HUDEP-2 (cell line): ENCODE measurements at regions not wholly inside any gene's neighbourhood (a gene's known extent, or its start where the extent isn't known, plus 50 kb on each side); places are given as distances from the start of the nearest gene placed in this dataset.

ENCODE experiments used
- DNase-seq, 76 experiments: peaks; one replicate each; lab custom pipeline; 2025; ENCODE audit not compliant: unreplicated experiment in 76 of 76; lab: John Stamatoyannopoulos, UW

GRCh38 chr4:101596781-101597552, 193.6 kb upstream of the BANK1 start:
- DNase-seq = peak in 28 of 76 experiments; percentile 0 to 39 (median 8)

GRCh38 chr4:101594588-101594987, 195.9 kb upstream of the BANK1 start:
- DNase-seq = no peak

DNA sequence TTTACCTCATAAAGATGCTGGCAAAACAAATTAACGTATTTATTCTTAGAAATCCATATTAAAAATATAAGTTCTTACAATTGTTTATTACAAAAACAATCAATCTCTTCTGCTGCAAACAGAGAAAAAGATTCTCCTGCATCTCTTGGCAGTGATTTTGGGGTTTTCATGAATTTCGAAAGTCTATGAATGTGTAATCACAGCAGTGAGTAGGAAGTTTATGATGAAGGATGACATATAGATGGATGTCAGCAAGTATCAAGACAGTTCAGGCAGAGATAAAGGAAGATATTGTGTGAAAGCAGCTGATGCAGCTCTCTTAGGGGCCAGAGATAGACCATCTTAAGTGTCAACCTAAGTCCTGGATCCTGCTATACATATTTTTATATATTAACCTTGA, 196.9 kb upstream of the BANK1 start:
- no peak for DNase-seq

- no peak for DNase-seq
These were observed 206.2 kb upstream of the BANK1 start for GRCh38 chr4:101584306-101584705.

DNA sequence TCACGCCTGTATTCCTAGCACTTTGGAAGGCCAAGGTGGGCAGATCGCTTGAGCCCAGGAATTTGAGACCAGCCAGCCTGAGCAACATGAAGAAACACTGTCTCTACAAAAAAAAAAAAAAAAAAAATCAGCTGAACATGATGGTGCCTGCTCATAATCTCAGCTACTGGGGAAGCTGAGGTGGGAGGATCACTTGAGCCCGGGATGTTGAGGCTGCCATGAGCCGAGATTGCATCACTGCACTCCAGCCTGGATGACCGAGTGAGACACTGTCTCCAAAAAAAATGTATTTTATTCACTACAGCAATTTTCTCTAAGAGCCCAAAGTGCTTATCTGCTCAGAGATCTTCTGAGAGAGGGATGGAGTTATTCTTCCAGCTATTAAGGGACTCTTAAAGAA, 215.8 kb upstream of the PPP3CA start:
- DNase-seq = no peak

DNA sequence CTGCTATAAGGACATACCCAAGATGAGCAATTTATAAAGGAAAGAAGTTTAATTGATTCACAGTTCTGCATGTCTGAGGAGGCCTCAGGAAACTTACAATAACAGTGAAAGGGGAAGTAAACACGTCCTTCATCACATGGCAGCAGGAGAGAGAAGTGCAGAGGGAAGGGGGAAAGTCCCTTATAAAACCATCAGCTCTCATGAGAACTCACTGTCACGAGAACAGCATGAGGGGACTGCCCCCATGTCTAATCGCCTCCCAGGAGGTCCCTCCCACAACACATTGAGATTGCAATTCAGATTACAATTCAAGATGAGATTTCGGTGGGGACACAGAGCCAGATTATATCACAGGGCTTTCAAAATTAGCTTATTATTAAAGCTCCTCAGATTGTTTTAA, 209.5 kb upstream of the PPP3CA start:
- no peak for DNase-seq

- no peak for DNase-seq
These were observed 208.1 kb upstream of the PPP3CA start for GRCh38 chr4:101555341-101555880.

- DNase-seq = no peak
These were observed 193.0 kb upstream of the PPP3CA start for GRCh38 chr4:101540336-101540735.

GRCh38 chr4:101528526-101528925, 181.2 kb upstream of the PPP3CA start:
- no peak for DNase-seq

GRCh38 chr4:101527188-101527587, 179.9 kb upstream of the PPP3CA start:
- DNase-seq = no peak

- DNase-seq = no peak
These were observed 168.2 kb upstream of the PPP3CA start for GRCh38 chr4:101515566-101515965.

DNA sequence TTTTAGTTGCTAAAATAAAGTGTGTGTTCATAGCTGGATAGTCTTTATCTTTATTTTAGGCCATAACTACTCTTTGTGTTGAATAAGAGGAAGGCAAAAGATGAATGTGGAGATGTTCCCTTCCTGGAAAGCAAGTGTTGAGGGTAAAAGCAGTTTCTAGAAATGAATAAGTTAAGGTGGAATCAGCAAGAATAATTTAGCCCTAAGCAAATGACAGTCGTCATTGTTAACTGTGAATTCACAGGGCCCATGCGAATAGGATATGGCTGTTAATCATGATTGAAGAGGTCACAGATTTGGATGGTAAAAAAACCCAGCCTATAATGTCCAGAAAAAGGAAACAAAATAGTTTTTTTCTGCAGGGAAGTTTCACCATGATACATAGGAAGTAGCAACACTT, 167.8 kb upstream of the PPP3CA start:
- no peak for DNase-seq

DNA sequence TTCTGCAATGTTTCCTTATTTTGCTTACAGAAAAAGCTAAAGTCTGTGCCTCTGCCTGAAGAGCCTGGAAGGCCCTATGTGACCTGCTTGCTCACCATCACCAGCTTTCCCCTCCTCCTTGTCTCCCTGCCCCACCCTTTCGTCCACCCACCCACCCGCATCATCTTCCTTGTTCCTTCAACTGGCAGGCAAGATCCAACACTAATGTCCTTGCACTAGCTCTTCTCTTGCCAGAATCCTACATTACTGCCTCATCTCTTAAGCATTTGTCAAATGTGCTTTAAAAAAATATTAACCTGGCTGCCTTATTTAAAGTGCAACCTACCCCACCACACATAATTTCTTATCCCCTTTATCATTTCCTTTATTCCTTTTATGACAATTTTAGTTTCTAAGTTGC, 165.1 kb upstream of the PPP3CA start:
- no peak for DNase-seq

- DNase-seq = no peak
These were observed 154.1 kb upstream of the PPP3CA start for GRCh38 chr4:101501421-101501820.

- DNase-seq = no peak
These were observed 153.4 kb upstream of the PPP3CA start for GRCh38 chr4:101500742-101501141.

- no peak for DNase-seq
These were observed 127.9 kb upstream of the PPP3CA start for GRCh38 chr4:101475246-101475645.

GRCh38 chr4:101471201-101471600, 123.9 kb upstream of the PPP3CA start:
- no peak for DNase-seq

DNA sequence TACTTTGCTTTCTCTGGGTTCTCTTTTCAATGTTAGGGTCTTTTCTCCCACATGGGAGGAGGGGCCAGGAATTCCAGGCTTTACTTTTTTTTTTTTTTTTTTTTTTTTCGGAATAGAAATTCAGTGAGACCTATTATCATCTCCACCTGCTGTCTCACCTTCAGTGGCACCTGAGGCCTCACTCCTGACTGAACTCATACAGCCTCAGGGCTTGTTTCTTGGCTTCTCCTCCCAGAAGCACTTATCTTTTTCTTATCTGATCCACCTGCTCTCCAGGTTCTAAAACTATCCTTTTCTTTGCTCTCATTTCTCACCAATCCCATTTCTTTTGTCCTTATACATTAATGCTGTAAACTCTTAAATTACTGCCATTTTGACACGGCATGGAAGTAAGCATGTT, 117.3 kb upstream of the PPP3CA start:
- DNase-seq = no peak

DNA sequence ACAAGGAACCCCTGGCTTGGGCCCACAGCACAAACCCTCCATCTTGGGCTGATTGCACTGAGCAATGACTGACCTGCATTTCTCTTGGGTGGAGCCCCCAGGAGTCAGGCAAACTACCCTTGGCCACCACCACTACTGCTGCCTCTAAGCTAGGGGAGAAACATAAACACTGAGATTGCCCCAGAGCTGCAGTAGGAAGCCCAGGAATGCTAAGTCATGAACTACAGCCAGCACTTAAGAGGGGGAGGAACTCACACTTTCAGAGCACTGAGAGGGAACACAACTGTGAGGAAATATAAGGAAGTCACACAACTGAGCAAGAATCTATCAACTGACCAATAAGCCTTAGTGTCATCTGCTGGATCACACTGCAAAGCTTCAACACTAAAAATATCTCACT, 111.6 kb upstream of the PPP3CA start:
- DNase-seq = no peak

- DNase-seq = no peak
These were observed 111.1 kb upstream of the PPP3CA start for GRCh38 chr4:101458473-101458872.

DNA sequence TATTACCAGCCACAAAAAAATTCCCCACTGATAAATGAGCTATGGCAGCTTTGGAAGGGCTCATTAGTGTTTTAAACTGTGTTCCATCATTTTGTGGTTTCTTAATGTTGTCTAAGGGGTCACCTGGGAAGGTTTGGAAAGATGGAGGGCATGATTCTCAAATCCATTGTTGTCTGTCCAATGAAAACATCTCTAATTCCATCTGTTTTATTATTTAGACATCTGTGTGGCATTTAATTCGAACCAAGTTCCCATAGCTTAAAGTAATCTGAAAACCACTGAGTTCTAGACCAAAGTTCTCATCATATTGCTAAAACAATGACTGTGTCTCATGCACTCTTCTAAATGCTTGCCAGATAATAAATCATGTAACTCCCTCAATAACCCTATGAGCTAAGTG, 103.8 kb upstream of the PPP3CA start:
- no peak for DNase-seq

DNA sequence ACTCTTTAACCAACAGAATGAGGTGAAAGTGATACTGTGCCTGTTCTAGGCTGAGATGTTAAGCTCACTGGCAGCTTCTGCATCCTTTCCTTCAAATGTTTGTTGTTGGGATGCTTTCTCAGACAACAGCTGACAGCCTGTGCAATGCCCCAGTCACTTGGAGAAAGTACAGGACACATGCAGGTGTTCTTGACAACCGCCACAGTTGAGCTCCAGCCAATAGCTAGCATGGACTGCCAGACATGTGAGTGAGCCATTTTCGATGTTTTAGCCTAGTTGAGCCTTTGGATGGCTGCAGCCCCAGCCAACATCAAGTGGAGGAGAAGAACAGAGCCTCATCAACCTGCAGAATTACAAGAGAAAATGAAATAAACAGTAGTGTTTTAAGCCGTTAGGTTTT, 94.1 kb upstream of the PPP3CA start:
- DNase-seq = no peak

GRCh38 chr4:101439926-101440325, 92.6 kb upstream of the PPP3CA start:
- no peak for DNase-seq
